ENCODE measurements at regions not wholly inside any gene's neighbourhood (a gene's known extent, or its start where the extent isn't known, plus 50 kb on each side); places are given as distances from the start of the nearest gene placed in this dataset.

DNA sequence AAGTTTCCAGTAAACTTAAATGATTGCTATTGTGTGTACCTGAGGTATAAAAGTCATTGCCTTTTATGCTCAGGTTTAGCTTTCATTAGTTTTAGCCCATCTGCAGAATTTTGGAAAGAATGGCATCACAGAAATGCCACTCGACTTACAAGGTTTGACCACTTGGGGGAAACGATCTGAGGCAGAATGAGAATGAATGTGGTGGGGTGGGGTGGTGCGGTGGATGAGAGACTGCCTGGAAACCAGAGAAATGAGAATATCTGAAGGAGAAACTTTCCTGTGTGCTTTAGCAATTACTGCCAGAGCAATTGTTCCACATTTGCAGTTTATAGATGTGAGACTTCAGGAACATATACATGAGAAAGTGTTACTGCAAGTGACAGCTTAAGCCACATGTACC, 225.4 kb upstream of the PDE3A start:
- TF ChIP-seq, protein P1, sequence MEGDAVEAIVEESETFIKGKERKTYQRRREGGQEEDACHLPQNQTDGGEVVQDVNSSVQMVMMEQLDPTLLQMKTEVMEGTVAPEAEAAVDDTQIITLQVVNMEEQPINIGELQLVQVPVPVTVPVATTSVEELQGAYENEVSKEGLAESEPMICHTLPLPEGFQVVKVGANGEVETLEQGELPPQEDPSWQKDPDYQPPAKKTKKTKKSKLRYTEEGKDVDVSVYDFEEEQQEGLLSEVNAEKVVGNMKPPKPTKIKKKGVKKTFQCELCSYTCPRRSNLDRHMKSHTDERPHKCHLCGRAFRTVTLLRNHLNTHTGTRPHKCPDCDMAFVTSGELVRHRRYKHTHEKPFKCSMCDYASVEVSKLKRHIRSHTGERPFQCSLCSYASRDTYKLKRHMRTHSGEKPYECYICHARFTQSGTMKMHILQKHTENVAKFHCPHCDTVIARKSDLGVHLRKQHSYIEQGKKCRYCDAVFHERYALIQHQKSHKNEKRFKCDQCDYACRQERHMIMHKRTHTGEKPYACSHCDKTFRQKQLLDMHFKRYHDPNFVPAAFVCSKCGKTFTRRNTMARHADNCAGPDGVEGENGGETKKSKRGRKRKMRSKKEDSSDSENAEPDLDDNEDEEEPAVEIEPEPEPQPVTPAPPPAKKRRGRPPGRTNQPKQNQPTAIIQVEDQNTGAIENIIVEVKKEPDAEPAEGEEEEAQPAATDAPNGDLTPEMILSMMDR (IDR thresholded peaks at IDR 0.05; ENCODE audit: low read depth, low read length, poor library complexity, severe bottlenecking), result no peak
- TF ChIP-seq EZH2phosphoT487 (IDR thresholded peaks at IDR 0.05; ENCODE audit: borderline replicate concordance, low read length), result no peak
